HCT116 (cell line): ENCODE measurements at regions not wholly inside any gene's neighbourhood (a gene's known extent, or its start where the extent isn't known, plus 50 kb on each side); places are given as distances from the start of the nearest gene placed in this dataset.
"Not testable (repeated sequence)": the region's sequence is repeated elsewhere in the genome, so short reads cannot be mapped to it uniquely, and the experiment has no call there.

Experiments
- ATF3 ChIP-seq: IDR thresholded peaks from 2 replicates; pipeline ENCODE4 v1.6.1; 2012
- CEBPB ChIP-seq: IDR thresholded peaks from 2 replicates; pipeline ENCODE4 v1.6.1; 2012; ENCODE audit warnings: low read depth
- CTCF ChIP-seq, 3 experiments: fragments of 200-600 bp in 1 of 3; sonication (generic) in 1 of 3; IDR thresholded peaks in 2 of 3; conservative IDR thresholded peaks in 1 of 3; 2 replicates each; pipeline ENCODE4 v1.5.1; 2012 to 2017; ENCODE audit warnings: low read depth in 2 of 3, low read length in 2 of 3, antibody characterized with exemption in 1 of 3, borderline replicate concordance in 1 of 3, control low read depth in 1 of 3, mild to moderate bottlenecking in 1 of 3, mixed read lengths in 1 of 3, mixed run types in 1 of 3, moderate library complexity in 1 of 3; ENCODE audit not compliant: insufficient read depth in 1 of 3
- EGR1 ChIP-seq: IDR thresholded peaks from 2 replicates; pipeline ENCODE4 v1.6.1; 2012; ENCODE audit warnings: low read depth
- EZH2 ChIP-seq: fragments of 200-600 bp; sonication (generic); IDR thresholded peaks from 2 replicates; pipeline ENCODE4 v1.6.1; 2017; ENCODE audit warnings: antibody characterized with exemption, mixed run types
- MAX ChIP-seq: IDR thresholded peaks from 2 replicates; pipeline ENCODE4 v1.6.1; 2012
- POLR2A ChIP-seq: IDR thresholded peaks from 2 replicates; pipeline ENCODE4 v1.7.0; 2011; ENCODE audit warnings: borderline replicate concordance; ENCODE audit not compliant: insufficient read depth, insufficient read length; ENCODE audit errors: extremely low read depth
- POLR2AphosphoS5 ChIP-seq: IDR thresholded peaks from 2 replicates; pipeline ENCODE4 v1.6.1; 2011; ENCODE audit warnings: mild to moderate bottlenecking, low read depth, low read length, moderate library complexity
- RAD21 ChIP-seq: IDR thresholded peaks from 2 replicates; pipeline ENCODE4 v1.6.1; 2012; ENCODE audit warnings: low read depth, mild to moderate bottlenecking
- REST ChIP-seq: IDR thresholded peaks from 2 replicates; pipeline ENCODE4 v1.6.1; 2012; ENCODE audit warnings: low read depth
- SP1 ChIP-seq: IDR thresholded peaks from 2 replicates; pipeline ENCODE4 v1.6.1; 2012; ENCODE audit warnings: low read depth
- YY1 ChIP-seq: IDR thresholded peaks from 2 replicates; pipeline ENCODE4 v1.6.1; 2011; ENCODE audit warnings: low read length, low read depth, moderate library complexity, mild to moderate bottlenecking; ENCODE audit not compliant: insufficient replicate concordance; ENCODE audit errors: extremely low read depth
- ZBTB33 ChIP-seq: IDR thresholded peaks from 2 replicates; pipeline ENCODE4 v1.6.1; 2011; ENCODE audit warnings: mild to moderate bottlenecking, low read length, moderate library complexity; ENCODE audit not compliant: insufficient replicate concordance; ENCODE audit errors: extremely low read depth

- not testable (repeated sequence) for TF ChIP-seq POLR2A; CTCF (IDR thresholded peaks at IDR 0.05 in 2 of 3, conservative IDR thresholded peaks at IDR 0.05 in 1 of 3; ENCODE audit: borderline replicate concordance in 1 of 3, insufficient read depth in 1 of 3, low read depth in 2 of 3, low read length in 2 of 3); RAD21; EZH2; ATF3; MAX; ZBTB33; POLR2AphosphoS5; REST; SP1; CEBPB; EGR1; YY1
Observed at GRCh38 chr13:68706044-68706443, 1401.6 kb upstream of the ATXN8OS start.
